ENCODE measurements at regions not wholly inside any gene's neighbourhood (a gene's known extent, or its start where the extent isn't known, plus 50 kb on each side); places are given as distances from the start of the nearest gene placed in this dataset.

DNA sequence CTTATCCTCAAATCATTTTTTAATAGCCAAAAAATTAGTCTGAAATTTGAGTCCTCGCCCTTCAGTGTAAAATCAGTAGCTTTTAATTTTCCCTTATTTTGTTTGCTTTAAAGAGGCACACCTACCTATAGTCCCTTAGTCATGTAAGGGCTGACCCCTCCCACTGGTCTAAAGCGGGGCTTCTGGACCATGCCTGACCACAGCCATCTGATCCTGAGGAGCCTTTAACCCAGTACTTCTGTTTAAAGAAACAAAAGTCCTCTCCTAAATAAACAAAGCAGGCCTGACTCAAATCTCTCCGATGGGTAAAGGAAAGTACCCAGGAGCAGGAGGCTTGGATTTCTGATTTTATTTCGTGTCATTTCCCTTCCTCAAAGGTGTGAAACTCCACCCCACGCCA, 92.0 kb upstream of the CCL2 start:
- TF ChIP-seq, protein P1, sequence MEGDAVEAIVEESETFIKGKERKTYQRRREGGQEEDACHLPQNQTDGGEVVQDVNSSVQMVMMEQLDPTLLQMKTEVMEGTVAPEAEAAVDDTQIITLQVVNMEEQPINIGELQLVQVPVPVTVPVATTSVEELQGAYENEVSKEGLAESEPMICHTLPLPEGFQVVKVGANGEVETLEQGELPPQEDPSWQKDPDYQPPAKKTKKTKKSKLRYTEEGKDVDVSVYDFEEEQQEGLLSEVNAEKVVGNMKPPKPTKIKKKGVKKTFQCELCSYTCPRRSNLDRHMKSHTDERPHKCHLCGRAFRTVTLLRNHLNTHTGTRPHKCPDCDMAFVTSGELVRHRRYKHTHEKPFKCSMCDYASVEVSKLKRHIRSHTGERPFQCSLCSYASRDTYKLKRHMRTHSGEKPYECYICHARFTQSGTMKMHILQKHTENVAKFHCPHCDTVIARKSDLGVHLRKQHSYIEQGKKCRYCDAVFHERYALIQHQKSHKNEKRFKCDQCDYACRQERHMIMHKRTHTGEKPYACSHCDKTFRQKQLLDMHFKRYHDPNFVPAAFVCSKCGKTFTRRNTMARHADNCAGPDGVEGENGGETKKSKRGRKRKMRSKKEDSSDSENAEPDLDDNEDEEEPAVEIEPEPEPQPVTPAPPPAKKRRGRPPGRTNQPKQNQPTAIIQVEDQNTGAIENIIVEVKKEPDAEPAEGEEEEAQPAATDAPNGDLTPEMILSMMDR (IDR thresholded peaks at IDR 0.05): no peak
- TF ChIP-seq POLR2A (IDR thresholded peaks at IDR 0.05): no peak
